NB4 (cell line): ENCODE measurements at regions not wholly inside any gene's neighbourhood (a gene's known extent, or its start where the extent isn't known, plus 50 kb on each side); places are given as distances from the start of the nearest gene placed in this dataset.
"Not testable (repeated sequence)": the region's sequence is repeated elsewhere in the genome, so short reads cannot be mapped to it uniquely, and the experiment has no call there.

Experiments used
- DNase-seq: peaks from one replicate; pipeline ENCODE4 v3.0.0; 2010; ENCODE audit warnings: low read depth
- H3K4me3 ChIP-seq: one replicate; pipeline ENCODE4 v1.5.1; 2011; ENCODE audit warnings: mild to moderate bottlenecking, low read depth, low read length, moderate library complexity
- CTCF ChIP-seq: IDR thresholded peaks from one replicate; pipeline ENCODE4 v1.5.1; 2012; ENCODE audit warnings: low read depth, low read length

DNA sequence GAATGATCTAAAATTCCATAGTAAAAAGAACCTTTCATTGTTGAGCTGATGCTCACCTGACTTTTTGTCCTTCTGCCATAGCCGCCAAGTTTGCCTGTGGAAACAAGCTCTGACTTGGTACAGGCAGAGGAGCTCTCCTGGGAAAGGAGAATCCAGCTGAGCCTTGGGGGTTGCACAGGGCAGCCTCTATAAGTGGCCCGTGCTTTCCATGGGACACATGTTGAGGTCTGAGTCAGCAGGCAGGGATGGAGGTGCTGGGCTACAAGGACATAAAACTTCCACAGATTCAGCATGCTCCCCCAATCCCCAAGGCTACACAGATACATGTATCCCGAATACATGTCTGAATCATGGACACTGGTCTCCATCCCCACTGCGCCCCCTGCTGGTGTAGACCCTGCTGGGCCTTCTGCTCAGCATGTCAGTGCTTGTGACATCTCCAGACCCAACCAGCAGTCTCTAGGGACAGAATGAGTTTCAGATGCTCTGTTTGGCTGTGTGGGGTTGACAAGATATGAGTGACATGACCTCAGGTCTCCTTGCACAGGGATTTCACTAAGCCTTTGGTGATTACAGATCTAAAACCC lies 551.7 kb downstream of the RPIA start:
- peak; percentile 43 for TF ChIP-seq CTCF
- peak; percentile 13 for DNase-seq
- not testable (repeated sequence) for H3K4me3 ChIP-seq

GRCh38 chr2:89244407-89244806 lies 552.9 kb downstream of the RPIA start:
- DNase-seq, H3K4me3 ChIP-seq: not testable (repeated sequence)

- H3K4me3 ChIP-seq, DNase-seq: not testable (repeated sequence)
Observed at GRCh38 chr2:89245478-89245877, 554.0 kb downstream of the RPIA start.

DNA sequence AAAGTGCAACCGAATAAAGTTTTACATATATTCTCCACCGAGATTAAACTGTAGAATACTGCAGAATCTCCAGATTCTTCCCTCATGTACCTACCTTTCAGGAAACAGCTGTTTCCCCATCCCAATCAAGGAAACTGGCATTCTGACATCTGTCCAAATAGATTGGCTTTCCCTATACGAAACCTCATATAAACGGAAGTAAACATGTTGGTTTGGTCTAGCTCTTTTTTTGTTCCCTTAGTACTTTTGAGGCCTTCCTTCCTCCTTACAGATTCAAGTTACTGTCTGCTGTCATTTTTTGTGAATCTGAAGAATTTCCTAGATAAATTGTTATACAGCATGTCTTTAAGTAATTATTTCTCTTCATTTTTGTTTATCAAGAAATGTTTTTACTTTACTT lies 554.6 kb downstream of the RPIA start:
- H3K4me3 ChIP-seq, DNase-seq: not testable (repeated sequence)

- not testable (repeated sequence) for DNase-seq
Observed at GRCh38 chr2:89246620-89247019, 555.1 kb downstream of the RPIA start.

GRCh38 chr2:89255013-89255412 lies 563.5 kb downstream of the RPIA start:
- DNase-seq, H3K4me3 ChIP-seq: not testable (repeated sequence)

More at GRCh38 chr2:89246620-89247019, 555.1 kb downstream of the RPIA start:
- H3K4me3 ChIP-seq, result not testable (repeated sequence)

DNA sequence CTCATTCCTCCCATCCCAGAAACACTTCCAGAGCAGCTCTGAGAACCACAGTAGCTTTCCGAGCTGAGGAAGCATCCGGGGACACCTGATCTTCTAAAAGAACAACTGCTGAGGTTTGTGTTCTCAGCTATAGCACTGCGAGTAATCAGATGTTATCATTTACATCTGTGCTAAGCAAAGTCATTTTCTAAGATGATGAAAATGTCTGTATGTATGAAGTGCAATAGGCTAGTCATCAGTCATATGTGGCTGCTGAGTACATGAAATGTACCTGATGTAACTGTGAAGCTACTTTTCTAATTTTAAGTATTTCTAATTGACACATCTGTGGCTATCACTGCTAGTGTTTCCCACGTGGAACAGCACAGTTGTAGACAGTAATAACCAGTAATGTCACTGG lies 582.0 kb downstream of the RPIA start:
- not testable (repeated sequence) for DNase-seq, H3K4me3 ChIP-seq

GRCh38 chr2:89280536-89280935 lies 589.1 kb downstream of the RPIA start:
- not testable (repeated sequence) for H3K4me3 ChIP-seq, DNase-seq

- H3K4me3 ChIP-seq, DNase-seq: not testable (repeated sequence)
Observed at GRCh38 chr2:89286448-89287080, 595.1 kb downstream of the RPIA start.

DNA sequence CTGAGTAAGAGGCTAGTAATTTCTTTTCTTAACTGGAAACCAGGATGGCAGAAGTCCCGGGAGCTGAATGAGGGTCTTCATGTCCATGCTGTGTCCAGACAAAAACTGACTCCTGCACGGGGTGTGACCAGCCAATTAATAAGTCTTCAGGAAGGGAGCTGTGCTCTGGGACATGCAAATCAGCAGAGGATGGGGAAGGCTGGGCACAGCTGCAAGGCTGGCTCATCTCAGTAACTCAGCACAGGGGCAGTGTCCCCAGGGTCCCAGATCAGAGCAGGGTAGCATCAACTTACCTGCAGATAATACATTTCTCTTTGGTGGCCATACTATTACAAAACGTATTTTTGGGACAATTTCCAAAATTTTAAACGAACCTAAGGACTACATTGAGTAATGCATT lies 595.6 kb downstream of the RPIA start:
- DNase-seq, H3K4me3 ChIP-seq: not testable (repeated sequence)

- not testable (repeated sequence) for DNase-seq, H3K4me3 ChIP-seq
Observed at GRCh38 chr2:89291717-89292298, 600.3 kb downstream of the RPIA start.

GRCh38 chr2:89293399-89293798 lies 601.9 kb downstream of the RPIA start:
- not testable (repeated sequence) for H3K4me3 ChIP-seq, DNase-seq

DNA sequence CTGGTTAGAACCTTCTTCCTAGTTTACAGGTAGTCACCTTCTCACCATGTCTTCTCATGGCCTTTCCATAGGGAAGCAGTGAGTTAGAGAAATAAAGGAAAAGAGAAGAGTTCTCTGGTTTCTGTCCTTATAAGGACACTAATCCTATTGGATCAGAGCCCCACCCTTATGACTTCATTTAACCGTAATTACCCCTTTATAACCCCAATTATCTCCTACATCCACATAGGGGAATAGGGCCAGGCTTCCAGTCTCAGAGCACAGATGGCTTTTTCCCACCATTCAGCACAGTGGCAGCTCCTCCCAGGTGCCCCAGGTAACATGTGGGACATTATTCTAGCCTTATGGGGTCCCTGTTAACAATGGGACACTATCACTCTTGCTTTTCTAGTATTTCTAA lies 602.9 kb downstream of the RPIA start:
- not testable (repeated sequence) for H3K4me3 ChIP-seq, DNase-seq

DNA sequence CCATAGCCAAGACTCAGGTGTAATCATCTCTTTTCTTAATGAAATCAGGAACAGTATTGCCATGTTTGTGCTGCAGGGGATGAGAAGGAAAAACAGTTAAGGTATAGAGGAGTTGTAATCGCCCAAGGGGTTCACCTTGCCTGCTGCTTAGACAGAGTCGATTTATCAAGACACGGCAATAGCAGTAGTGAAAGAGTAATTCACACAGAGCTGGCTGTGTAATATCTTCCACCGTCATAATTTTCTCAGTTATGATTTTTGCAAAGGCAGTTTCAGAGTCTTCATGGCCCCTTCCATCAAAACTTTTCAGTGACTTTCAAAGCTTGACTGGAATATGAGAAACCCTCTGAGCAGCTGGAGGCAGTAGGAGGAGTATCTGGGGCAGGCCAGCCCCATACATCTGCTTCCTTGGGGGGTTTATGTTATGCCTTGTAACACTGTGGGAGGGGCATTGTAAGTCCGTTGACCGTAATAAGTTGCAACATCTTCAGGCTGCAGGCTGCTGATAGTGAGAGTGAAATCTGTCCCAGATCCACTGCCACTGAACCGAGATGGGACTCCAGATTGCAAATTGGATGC lies 605.4 kb downstream of the RPIA start:
- DNase-seq, H3K4me3 ChIP-seq: not testable (repeated sequence)

DNA sequence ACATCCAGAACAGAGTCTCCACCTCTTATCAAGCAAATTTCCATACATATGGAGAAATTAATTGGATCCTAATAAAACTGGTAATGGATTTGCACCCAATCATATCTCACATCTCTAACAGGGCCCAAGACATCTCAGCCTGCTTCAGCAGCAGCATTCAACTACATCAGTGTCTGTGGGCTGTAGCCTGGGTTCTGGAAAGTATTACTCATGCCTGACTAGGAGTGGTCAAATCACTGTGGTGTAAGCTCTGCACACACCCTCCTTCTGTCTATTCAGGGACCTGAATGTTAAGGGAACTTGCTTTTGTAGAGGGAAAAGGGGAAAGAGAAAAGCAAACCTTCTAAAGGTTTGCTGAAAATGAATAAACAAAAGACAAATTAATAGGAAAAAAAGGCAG lies 607.7 kb downstream of the RPIA start:
- DNase-seq, H3K4me3 ChIP-seq: not testable (repeated sequence)

- not testable (repeated sequence) for DNase-seq, H3K4me3 ChIP-seq
Observed at GRCh38 chr2:89305623-89306022, 614.1 kb downstream of the RPIA start.

- not testable (repeated sequence) for H3K4me3 ChIP-seq, DNase-seq
Observed at GRCh38 chr2:89306869-89307637, 615.6 kb downstream of the RPIA start.

DNA sequence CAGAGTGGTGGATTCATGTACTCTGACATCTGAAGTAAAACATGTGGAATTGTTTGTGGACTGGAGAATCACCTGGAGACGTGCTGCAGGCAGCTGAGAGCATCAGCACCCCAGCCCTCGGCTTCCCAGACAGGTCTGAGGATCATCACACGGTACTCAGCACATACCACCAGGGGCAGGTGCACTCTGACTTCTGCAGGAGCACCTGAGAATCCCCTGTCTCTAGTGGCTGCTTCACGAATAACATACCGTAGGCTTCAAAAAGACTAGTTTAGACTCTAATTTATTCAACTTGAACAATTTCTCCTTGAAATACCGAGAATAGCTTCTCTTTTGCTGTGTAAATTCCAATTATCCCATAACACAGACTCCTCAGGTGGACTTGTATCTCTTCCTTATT lies 627.5 kb downstream of the RPIA start:
- H3K4me3 ChIP-seq, DNase-seq: not testable (repeated sequence)
